ENCODE measurements at regions not wholly inside any gene's neighbourhood (a gene's known extent, or its start where the extent isn't known, plus 50 kb on each side); places are given as distances from the start of the nearest gene placed in this dataset.

DNA sequence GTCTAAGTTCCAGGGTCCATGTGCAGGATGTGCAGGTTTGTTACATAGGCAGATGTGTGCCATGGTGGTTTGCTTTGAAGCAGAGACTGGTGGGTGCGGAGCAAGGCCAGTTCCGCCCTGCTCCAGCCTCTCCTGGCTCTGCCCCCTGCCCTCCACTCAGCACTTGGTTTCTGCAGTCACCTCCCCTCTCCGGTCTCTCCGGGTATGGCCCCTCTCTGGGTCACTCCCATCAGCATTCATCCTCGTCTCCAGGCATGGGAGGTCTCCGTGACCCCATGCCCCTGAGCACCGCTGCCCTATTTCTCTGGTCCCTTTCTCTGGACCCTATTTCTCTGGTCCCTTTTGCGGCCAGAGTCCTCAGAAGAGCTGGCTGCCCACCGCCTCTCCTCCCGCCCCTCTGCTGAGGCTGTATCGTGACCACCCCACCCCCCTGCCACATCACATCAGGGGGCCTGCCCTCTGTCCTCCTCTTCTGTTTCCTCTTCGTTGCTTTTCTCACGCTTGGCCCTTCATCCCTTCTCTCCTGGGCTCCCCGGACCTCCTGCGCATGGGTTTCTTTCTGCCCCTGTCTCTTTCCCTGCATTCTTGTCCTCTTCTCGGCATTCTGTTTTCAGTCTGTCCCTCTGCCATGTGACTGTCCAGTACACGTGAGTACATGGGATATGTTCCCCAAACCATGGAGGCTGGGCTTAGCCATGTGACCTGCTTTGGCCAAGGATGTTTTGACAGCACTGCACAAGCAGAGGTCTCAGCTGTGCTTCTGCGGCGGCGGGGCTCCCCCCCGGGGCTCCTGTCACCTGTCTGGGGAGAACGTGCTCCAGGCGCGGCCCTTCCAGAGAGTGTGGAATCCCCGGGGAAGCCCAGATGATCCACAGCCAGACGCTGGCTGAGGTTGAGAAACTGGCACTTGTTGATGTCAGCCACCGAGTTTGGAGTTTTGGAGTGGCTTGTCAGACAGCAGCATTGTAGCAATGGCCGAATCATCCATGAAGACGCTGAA, 54.4 kb upstream of the C1orf174 start:
- Histone ChIP-seq H3K27ac (no peak overlapping the region), H3K9me3 (no peaks in the 10 kb centered on the region), H3K4me3 (ENCODE audit: low read depth in 1 of 2, low read length in 1 of 2) (no peak overlapping the region), H3K36me3 (no peaks in the 10 kb centered on the region), H3K27me3 (peaks cover 18% of the 10 kb centered on the region), H3K4me1 (ENCODE audit: control insufficient read depth in 1 of 2, insufficient read depth in 1 of 2, low read depth in 1 of 2, low read length in 1 of 2) (no peaks in the 10 kb centered on the region)
- TF ChIP-seq CTCF (IDR thresholded peaks at IDR 0.05): no peak

- Histone ChIP-seq H3K36me3 (no peaks in the 10 kb centered on the region), H3K4me3 (ENCODE audit: low read depth in 1 of 2, low read length in 1 of 2) (no peak overlapping the region), H3K9me3 (no peaks in the 10 kb centered on the region), H3K27me3 (peaks cover 18% of the 10 kb centered on the region), H3K27ac (no peak overlapping the region), H3K4me1 (ENCODE audit: control insufficient read depth in 1 of 2, insufficient read depth in 1 of 2, low read depth in 1 of 2, low read length in 1 of 2) (no peaks in the 10 kb centered on the region)
- no peak for TF ChIP-seq CTCF (IDR thresholded peaks at IDR 0.05)
These were observed 55.2 kb upstream of the C1orf174 start for GRCh38 chr1:3955196-3955772.

GRCh38 chr1:3956527-3957170, 56.6 kb upstream of the C1orf174 start:
- no peak overlapping the region for H3K27ac ChIP-seq
- no peaks in the 10 kb centered on the region for H3K9me3 ChIP-seq
- no peaks in the 10 kb centered on the region for H3K4me1 ChIP-seq (ENCODE audit: control insufficient read depth in 1 of 2, insufficient read depth in 1 of 2, low read depth in 1 of 2, low read length in 1 of 2)
- TF ChIP-seq CTCF (IDR thresholded peaks at IDR 0.05): no peak
- H3K27me3 ChIP-seq: peaks cover 18% of the 10 kb centered on the region
- H3K36me3 ChIP-seq: no peaks in the 10 kb centered on the region
- H3K4me3 ChIP-seq (ENCODE audit: low read depth in 1 of 2, low read length in 1 of 2): no peak overlapping the region

- H3K4me1 ChIP-seq (ENCODE audit: control insufficient read depth in 1 of 2, insufficient read depth in 1 of 2, low read depth in 1 of 2, low read length in 1 of 2): no peaks in the 10 kb centered on the region
- no peak overlapping the region for H3K27ac ChIP-seq
- no peak overlapping the region for H3K4me3 ChIP-seq (ENCODE audit: low read depth in 1 of 2, low read length in 1 of 2)
- no peak for TF ChIP-seq CTCF (IDR thresholded peaks at IDR 0.05)
- no peaks in the 10 kb centered on the region for H3K36me3 ChIP-seq
- H3K9me3 ChIP-seq: no peaks in the 10 kb centered on the region
- peaks cover 10% of the 10 kb centered on the region for H3K27me3 ChIP-seq
These were observed 59.3 kb upstream of the C1orf174 start for GRCh38 chr1:3959361-3959760.

GRCh38 chr1:3963554-3963953, 63.5 kb upstream of the C1orf174 start:
- Histone ChIP-seq H3K4me3 (ENCODE audit: low read depth in 1 of 2, low read length in 1 of 2) (no peak overlapping the region), H3K36me3 (no peaks in the 10 kb centered on the region), H3K27ac (no peak overlapping the region), H3K27me3 (no peaks in the 10 kb centered on the region), H3K4me1 (ENCODE audit: control insufficient read depth in 1 of 2, insufficient read depth in 1 of 2, low read depth in 1 of 2, low read length in 1 of 2) (no peaks in the 10 kb centered on the region), H3K9me3 (no peaks in the 10 kb centered on the region)
- TF ChIP-seq CTCF (IDR thresholded peaks at IDR 0.05): no peak

Measured in neutrophil (primary cell).